ENCODE measurements at regions not wholly inside any gene's neighbourhood (a gene's known extent, or its start where the extent isn't known, plus 50 kb on each side); places are given as distances from the start of the nearest gene placed in this dataset.

DNA sequence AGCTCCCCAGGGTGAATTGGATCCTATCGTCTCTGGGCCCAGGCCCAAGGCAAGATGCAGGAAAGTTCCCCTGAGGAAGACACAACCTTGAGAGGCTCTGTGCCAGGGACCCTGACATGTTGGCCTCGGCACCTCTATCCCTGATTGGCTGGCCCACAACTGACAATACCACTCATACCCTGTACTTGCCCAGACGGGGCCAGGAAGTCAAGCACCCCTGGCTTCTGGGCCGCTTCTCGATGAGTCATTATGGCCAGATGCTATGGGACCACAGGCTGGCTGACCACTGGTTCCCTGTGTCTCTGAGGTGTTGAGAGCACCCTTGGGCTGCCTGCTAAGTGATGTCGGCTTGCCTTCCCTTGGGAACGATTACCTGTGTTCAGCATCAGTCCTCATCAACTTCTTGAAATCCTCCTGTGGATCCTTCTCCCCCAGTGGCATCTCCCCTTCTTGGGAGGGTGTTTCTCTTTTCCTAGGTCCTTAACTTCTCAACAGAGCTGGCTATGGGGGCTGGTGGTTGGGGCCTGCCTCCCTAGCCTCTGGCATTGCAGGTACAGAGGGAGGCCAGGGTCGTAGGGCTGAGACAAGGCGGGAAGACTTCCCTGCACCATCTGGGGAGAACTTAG is 54.5 kb upstream of the MAMLD1 start:
- no peak overlapping the region for H3K18ac ChIP-seq (ENCODE audit: low read length)
- H3K9me3 ChIP-seq (replicated peaks in 1 of 2; ENCODE audit: control insufficient read depth in 2 of 2, insufficient read depth in 1 of 2, low read depth in 1 of 2, low read length in 2 of 2): no peaks in the 10 kb centered on the region
- H2BK12ac ChIP-seq (ENCODE audit: low read length): no peak overlapping the region
- no peak overlapping the region for H3K4ac ChIP-seq (ENCODE audit: low read length)
- H2AK5ac ChIP-seq (ENCODE audit: low read depth, low read length): no peak overlapping the region
- H2BK5ac ChIP-seq (ENCODE audit: low read length): no peak overlapping the region
- H4K91ac ChIP-seq (ENCODE audit: low read depth, low read length, poor library complexity): no peak overlapping the region
- no peak overlapping the region for H3K4me2 ChIP-seq (ENCODE audit: insufficient read depth, low read length, poor library complexity, severe bottlenecking)
- DNase-seq (ENCODE audit: low spot score): no peak
- no peak overlapping the region for H2AFZ ChIP-seq (ENCODE audit: low read length)
- no peaks in the 10 kb centered on the region for H3K36me3 ChIP-seq (replicated peaks in 1 of 2; ENCODE audit: control insufficient read depth in 2 of 2, insufficient read depth in 2 of 2, low read length in 2 of 2)
- H2BK15ac ChIP-seq (ENCODE audit: low read length): no peak overlapping the region
- H2BK120ac ChIP-seq (ENCODE audit: low read depth, low read length): no peak overlapping the region
- H3K4me1 ChIP-seq (ENCODE audit: control insufficient read depth in 2 of 2, insufficient read depth in 1 of 2, low read depth in 1 of 2, low read length in 2 of 2): no peaks in the 10 kb centered on the region
- H3K27ac ChIP-seq (replicated peaks; ENCODE audit: low read length): no peak overlapping the region
- no peak overlapping the region for H3K23ac ChIP-seq (ENCODE audit: low read depth, low read length, poor library complexity)
- peaks cover 0 to 6% (median 0%) of the 10 kb centered on the region in 3 experiments for H3K27me3 ChIP-seq (ENCODE audit: control insufficient read depth in 3 of 3, insufficient read depth in 3 of 3, low read depth in 1 of 3, low read length in 3 of 3)
- no peak overlapping the region for H4K8ac ChIP-seq (ENCODE audit: low read depth, low read length)
- no CpG with 5 or more reads among the region's 9 CpGs for WGBS, 2 donors (ENCODE audit: extremely low coverage in 2 of 2, insufficient read length in 2 of 2, insufficient replicate concordance in 1 of 2)
- H3K14ac ChIP-seq (ENCODE audit: low read length): no peak overlapping the region
- H3K4me3 ChIP-seq (ENCODE audit: low read length in 2 of 2): no peak overlapping the region
- H3K79me1 ChIP-seq (ENCODE audit: low read depth, low read length): no peaks in the 10 kb centered on the region
- H3K9ac ChIP-seq (ENCODE audit: low read depth, low read length, poor library complexity): no peak overlapping the region

DNA sequence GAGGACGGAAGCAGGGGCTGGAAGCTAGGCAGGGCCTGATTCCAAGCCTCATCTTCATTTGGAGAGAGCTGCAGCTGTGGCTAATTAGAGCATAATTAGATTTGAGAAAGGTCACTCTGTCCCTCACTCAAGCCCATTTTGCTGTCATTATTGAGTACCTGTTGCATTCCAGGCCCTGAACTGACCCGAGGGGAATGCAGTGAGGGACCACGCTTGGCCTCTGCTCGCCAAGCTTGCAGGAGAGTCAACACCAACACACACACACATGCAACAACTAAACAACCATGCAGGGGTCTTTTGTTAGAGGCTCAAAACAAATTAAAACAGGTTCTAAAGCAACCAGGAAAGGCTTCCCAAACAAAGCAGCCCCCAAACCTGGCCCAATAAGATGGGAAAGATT is 52.7 kb upstream of the MAMLD1 start:
- H2BK15ac ChIP-seq (ENCODE audit: low read length): no peak overlapping the region
- H3K14ac ChIP-seq (ENCODE audit: low read length): no peak overlapping the region
- no peaks in the 10 kb centered on the region for H3K36me3 ChIP-seq (replicated peaks in 1 of 2; ENCODE audit: control insufficient read depth in 2 of 2, insufficient read depth in 2 of 2, low read length in 2 of 2)
- peaks cover 0 to 6% (median 0%) of the 10 kb centered on the region in 3 experiments for H3K27me3 ChIP-seq (ENCODE audit: control insufficient read depth in 3 of 3, insufficient read depth in 3 of 3, low read depth in 1 of 3, low read length in 3 of 3)
- H3K79me1 ChIP-seq (ENCODE audit: low read depth, low read length): no peaks in the 10 kb centered on the region
- no peak overlapping the region for H3K9ac ChIP-seq (ENCODE audit: low read depth, low read length, poor library complexity)
- no peaks in the 10 kb centered on the region for H3K4me1 ChIP-seq (ENCODE audit: control insufficient read depth in 2 of 2, insufficient read depth in 1 of 2, low read depth in 1 of 2, low read length in 2 of 2)
- no peak overlapping the region for H3K27ac ChIP-seq (replicated peaks; ENCODE audit: low read length)
- no peak overlapping the region for H3K18ac ChIP-seq (ENCODE audit: low read length)
- H4K8ac ChIP-seq (ENCODE audit: low read depth, low read length): no peak overlapping the region
- no peak overlapping the region for H2BK12ac ChIP-seq (ENCODE audit: low read length)
- H3K4ac ChIP-seq (ENCODE audit: low read length): no peak overlapping the region
- WGBS, 2 donors (ENCODE audit: extremely low coverage in 2 of 2, insufficient read length in 2 of 2, insufficient replicate concordance in 1 of 2): no CpG with 5 or more reads among the region's 4 CpGs
- H2AK5ac ChIP-seq (ENCODE audit: low read depth, low read length): no peak overlapping the region
- H3K9me3 ChIP-seq (replicated peaks in 1 of 2; ENCODE audit: control insufficient read depth in 2 of 2, insufficient read depth in 1 of 2, low read depth in 1 of 2, low read length in 2 of 2): no peaks in the 10 kb centered on the region
- H2BK5ac ChIP-seq (ENCODE audit: low read length): no peak overlapping the region
- H2AFZ ChIP-seq (ENCODE audit: low read length): no peak overlapping the region
- no peak overlapping the region for H4K91ac ChIP-seq (ENCODE audit: low read depth, low read length, poor library complexity)
- no peak overlapping the region for H2BK120ac ChIP-seq (ENCODE audit: low read depth, low read length)
- H3K23ac ChIP-seq (ENCODE audit: low read depth, low read length, poor library complexity): no peak overlapping the region
- H3K4me3 ChIP-seq (ENCODE audit: low read length in 2 of 2): no peak overlapping the region
- H3K4me2 ChIP-seq (ENCODE audit: insufficient read depth, low read length, poor library complexity, severe bottlenecking): no peak overlapping the region
- DNase-seq (ENCODE audit: low spot score): no peak

DNA sequence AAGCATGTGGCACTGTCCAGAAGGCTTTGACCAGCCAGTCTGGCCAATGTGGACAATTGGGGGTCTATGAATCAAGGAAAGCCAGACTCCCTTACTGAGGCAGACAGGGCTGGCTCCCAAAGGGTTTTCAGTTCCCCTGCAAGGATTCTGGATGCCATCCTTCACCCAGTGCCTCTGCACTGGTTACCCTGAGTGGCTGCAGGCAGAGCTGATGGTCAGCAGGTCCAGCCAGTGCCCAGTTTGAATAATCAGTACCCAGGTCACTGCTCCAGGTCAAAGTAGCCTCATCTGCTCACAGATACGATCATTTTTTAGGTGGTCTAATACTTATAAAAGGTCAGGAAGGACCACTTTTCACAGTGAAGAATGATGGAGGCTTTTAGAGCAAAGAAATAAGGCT is 52.2 kb upstream of the MAMLD1 start:
- no CpG with 5 or more reads among the region's 1 CpG for WGBS, 2 donors (ENCODE audit: extremely low coverage in 2 of 2, insufficient read length in 2 of 2, insufficient replicate concordance in 1 of 2)
- H3K9ac ChIP-seq (ENCODE audit: low read depth, low read length, poor library complexity): no peak overlapping the region
- no peak for DNase-seq (ENCODE audit: low spot score)

DNA sequence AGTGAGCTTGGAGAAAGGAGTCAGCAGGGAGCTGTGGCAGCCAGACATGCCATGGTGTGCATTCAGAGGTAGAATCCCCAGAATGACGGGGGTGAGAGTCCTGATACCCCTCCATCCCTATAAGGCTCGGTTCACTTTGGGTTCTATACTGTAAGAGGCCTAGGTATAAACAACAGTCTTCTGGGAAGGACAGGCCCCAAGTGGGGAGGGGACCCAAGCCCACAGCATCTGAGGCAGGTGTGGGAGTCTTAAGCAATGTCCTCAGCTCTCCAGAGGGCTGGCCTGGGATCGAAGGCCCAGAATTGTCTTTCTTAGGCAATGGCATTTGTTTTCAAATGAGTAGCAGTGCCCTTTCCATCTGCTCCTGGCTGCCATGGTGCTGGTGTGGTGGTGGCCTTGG is 50.2 kb upstream of the MAMLD1 start:
- H3K79me1 ChIP-seq (ENCODE audit: low read depth, low read length): no peaks in the 10 kb centered on the region
- no peak overlapping the region for H3K4me2 ChIP-seq (ENCODE audit: insufficient read depth, low read length, poor library complexity, severe bottlenecking)
- H3K4ac ChIP-seq (ENCODE audit: low read length): no peak overlapping the region
- H2BK120ac ChIP-seq (ENCODE audit: low read depth, low read length): no peak overlapping the region
- no peaks in the 10 kb centered on the region for H3K4me1 ChIP-seq (ENCODE audit: control insufficient read depth in 2 of 2, insufficient read depth in 1 of 2, low read depth in 1 of 2, low read length in 2 of 2)
- no peak overlapping the region for H4K8ac ChIP-seq (ENCODE audit: low read depth, low read length)
- no peak overlapping the region for H3K14ac ChIP-seq (ENCODE audit: low read length)
- H2AK5ac ChIP-seq (ENCODE audit: low read depth, low read length): no peak overlapping the region
- H3K36me3 ChIP-seq (replicated peaks in 1 of 2; ENCODE audit: control insufficient read depth in 2 of 2, insufficient read depth in 2 of 2, low read length in 2 of 2): no peaks in the 10 kb centered on the region
- H3K18ac ChIP-seq (ENCODE audit: low read length): no peak overlapping the region
- H2AFZ ChIP-seq (ENCODE audit: low read length): no peak overlapping the region
- no peak overlapping the region for H3K27ac ChIP-seq (replicated peaks; ENCODE audit: low read length)
- H2BK12ac ChIP-seq (ENCODE audit: low read length): no peak overlapping the region
- H2BK15ac ChIP-seq (ENCODE audit: low read length): no peak overlapping the region
- H3K9ac ChIP-seq (ENCODE audit: low read depth, low read length, poor library complexity): no peak overlapping the region
- H2BK5ac ChIP-seq (ENCODE audit: low read length): no peak overlapping the region
- H3K4me3 ChIP-seq (ENCODE audit: low read length in 2 of 2): no peak overlapping the region
- peaks cover 0 to 6% (median 0%) of the 10 kb centered on the region in 3 experiments for H3K27me3 ChIP-seq (ENCODE audit: control insufficient read depth in 3 of 3, insufficient read depth in 3 of 3, low read depth in 1 of 3, low read length in 3 of 3)
- no peak for DNase-seq (ENCODE audit: low spot score)
- no peak overlapping the region for H4K91ac ChIP-seq (ENCODE audit: low read depth, low read length, poor library complexity)
- WGBS, 2 donors (ENCODE audit: extremely low coverage in 2 of 2, insufficient read length in 2 of 2, insufficient replicate concordance in 1 of 2): no CpG with 5 or more reads among the region's 3 CpGs
- H3K9me3 ChIP-seq (replicated peaks in 1 of 2; ENCODE audit: control insufficient read depth in 2 of 2, insufficient read depth in 1 of 2, low read depth in 1 of 2, low read length in 2 of 2): no peaks in the 10 kb centered on the region
- no peak overlapping the region for H3K23ac ChIP-seq (ENCODE audit: low read depth, low read length, poor library complexity)

More for the DNA sequence above, 52.2 kb upstream of the MAMLD1 start:
- Histone ChIP-seq H3K4ac (ENCODE audit: low read length) (no peak overlapping the region), H4K91ac (ENCODE audit: low read depth, low read length, poor library complexity) (no peak overlapping the region), H4K8ac (ENCODE audit: low read depth, low read length) (no peak overlapping the region), H3K27me3 (ENCODE audit: control insufficient read depth in 3 of 3, insufficient read depth in 3 of 3, low read depth in 1 of 3, low read length in 3 of 3) (peaks cover 0 to 6% (median 0%) of the 10 kb centered on the region in 3 experiments), H2BK5ac (ENCODE audit: low read length) (no peak overlapping the region), H3K79me1 (ENCODE audit: low read depth, low read length) (no peaks in the 10 kb centered on the region), H2AK5ac (ENCODE audit: low read depth, low read length) (no peak overlapping the region), H3K4me1 (ENCODE audit: control insufficient read depth in 2 of 2, insufficient read depth in 1 of 2, low read depth in 1 of 2, low read length in 2 of 2) (no peaks in the 10 kb centered on the region), H2AFZ (ENCODE audit: low read length) (no peak overlapping the region), H2BK12ac (ENCODE audit: low read length) (no peak overlapping the region), H3K14ac (ENCODE audit: low read length) (no peak overlapping the region), H2BK120ac (ENCODE audit: low read depth, low read length) (no peak overlapping the region), H3K4me3 (ENCODE audit: low read length in 2 of 2) (no peak overlapping the region), H3K36me3 (replicated peaks in 1 of 2; ENCODE audit: control insufficient read depth in 2 of 2, insufficient read depth in 2 of 2, low read length in 2 of 2) (no peaks in the 10 kb centered on the region), H3K23ac (ENCODE audit: low read depth, low read length, poor library complexity) (no peak overlapping the region), H3K27ac (replicated peaks; ENCODE audit: low read length) (no peak overlapping the region), H3K4me2 (ENCODE audit: insufficient read depth, low read length, poor library complexity, severe bottlenecking) (no peak overlapping the region), H2BK15ac (ENCODE audit: low read length) (no peak overlapping the region), H3K18ac (ENCODE audit: low read length) (no peak overlapping the region), H3K9me3 (replicated peaks in 1 of 2; ENCODE audit: control insufficient read depth in 2 of 2, insufficient read depth in 1 of 2, low read depth in 1 of 2, low read length in 2 of 2) (no peaks in the 10 kb centered on the region)

Measured in neuronal stem cell (in vitro differentiated cells).